Ascending aorta (tissue), 2 donors: ENCODE measurements at regions not wholly inside any gene's neighbourhood (a gene's known extent, or its start where the extent isn't known, plus 50 kb on each side); places are given as distances from the start of the nearest gene placed in this dataset.

Experiments
- DNase-seq, 2 donors: peaks; one replicate each; pipeline ENCODE4 v3.0.0-alpha.2; 2019; ENCODE audit warnings: low spot score in 2 of 2
- H3K27ac ChIP-seq, 2 donors: fragments of 200-600 bp; sonication (generic); one replicate each; pipeline ENCODE4 v1.5.1; 2016 to 2017; ENCODE audit warnings: mild to moderate bottlenecking in 1 of 2
- H3K27me3 ChIP-seq: fragments of 200-600 bp; sonication (generic); one replicate; pipeline ENCODE4 v1.5.1; 2017
- H3K36me3 ChIP-seq, 2 donors: fragments of 200-600 bp; sonication (generic); one replicate each; pipeline ENCODE4 v1.5.1; 2016
- H3K4me1 ChIP-seq, 2 donors: fragments of 200-600 bp; sonication (generic); one replicate each; pipeline ENCODE4 v1.5.1; 2016 to 2017; ENCODE audit warnings: mild to moderate bottlenecking in 1 of 2
- H3K4me3 ChIP-seq, 2 donors: fragments of 200-600 bp; sonication (generic); one replicate each; pipeline ENCODE4 v1.5.1; 2016 to 2017; ENCODE audit warnings: mild to moderate bottlenecking in 1 of 2
- H3K9me3 ChIP-seq, 2 donors: fragments of 200-600 bp; sonication (generic); one replicate each; pipeline ENCODE4 v1.5.1; 2016
- CTCF ChIP-seq, 3 experiments: fragments of 200-600 bp in 2 of 3; fragments of 450-650 bp in 1 of 3; sonication (generic) in 2 of 3; IDR thresholded peaks; one replicate each; pipeline ENCODE4 v1.5.1; 2016 to 2019; ENCODE audit warnings: antibody characterized with exemption in 3 of 3, mild to moderate bottlenecking in 1 of 3, moderate library complexity in 1 of 3
- intact Hi-C: fragments of 100-400 bp; cut with DNase I; formaldehyde crosslinking; loops from one replicate; pipeline ENCODE4 v1.15.1; 2023

- H3K4me3 ChIP-seq: no peak overlapping the region
- H3K27me3 ChIP-seq: no peaks in the 10 kb centered on the region
- H3K4me1 ChIP-seq: no peaks in the 10 kb centered on the region
- H3K36me3 ChIP-seq: no peaks in the 10 kb centered on the region
- H3K9me3 ChIP-seq: no peaks in the 10 kb centered on the region
- intact Hi-C loops: no loop called here
- H3K27ac ChIP-seq: no peak overlapping the region
- no peak for TF ChIP-seq CTCF (IDR thresholded peaks at IDR 0.05)
- DNase-seq: no peak
Observed at GRCh38 chr1:25045480-25046193, 115.6 kb upstream of the RUNX3 start.

DNA sequence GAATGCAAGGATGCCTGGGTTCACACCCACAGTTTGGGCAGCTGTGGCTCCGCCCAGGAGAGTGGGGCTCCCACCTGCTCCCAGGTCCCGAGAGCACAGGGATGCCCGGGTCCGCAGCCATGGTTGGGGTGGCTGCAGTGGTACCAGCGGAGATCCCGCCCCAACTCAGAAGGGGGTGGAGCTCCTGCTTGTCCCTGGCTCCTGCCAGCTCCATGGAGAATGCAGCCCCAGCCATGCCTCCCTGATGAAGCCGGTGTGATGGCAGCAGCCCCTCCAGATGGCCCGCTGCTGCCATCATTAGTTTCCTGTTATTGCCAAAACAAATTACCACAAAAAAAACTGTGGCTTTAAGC lies 113.1 kb upstream of the RUNX3 start:
- no peaks in the 10 kb centered on the region for H3K9me3 ChIP-seq
- intact Hi-C loops: no loop called here
- H3K27me3 ChIP-seq: no peaks in the 10 kb centered on the region
- no peak overlapping the region for H3K27ac ChIP-seq
- no peak overlapping the region for H3K4me3 ChIP-seq
- no peaks in the 10 kb centered on the region for H3K4me1 ChIP-seq
- DNase-seq: no peak
- no peak for TF ChIP-seq CTCF (IDR thresholded peaks at IDR 0.05)
- no peaks in the 10 kb centered on the region for H3K36me3 ChIP-seq

GRCh38 chr1:25042331-25043227 lies 112.5 kb upstream of the RUNX3 start:
- no peaks in the 10 kb centered on the region for H3K9me3 ChIP-seq
- H3K4me3 ChIP-seq: no peak overlapping the region
- H3K36me3 ChIP-seq: no peaks in the 10 kb centered on the region
- no peaks in the 10 kb centered on the region for H3K4me1 ChIP-seq
- intact Hi-C loops: no loop called here
- H3K27ac ChIP-seq: no peak overlapping the region
- no peaks in the 10 kb centered on the region for H3K27me3 ChIP-seq
- no peak for TF ChIP-seq CTCF (IDR thresholded peaks at IDR 0.05)
- no peak for DNase-seq

DNA sequence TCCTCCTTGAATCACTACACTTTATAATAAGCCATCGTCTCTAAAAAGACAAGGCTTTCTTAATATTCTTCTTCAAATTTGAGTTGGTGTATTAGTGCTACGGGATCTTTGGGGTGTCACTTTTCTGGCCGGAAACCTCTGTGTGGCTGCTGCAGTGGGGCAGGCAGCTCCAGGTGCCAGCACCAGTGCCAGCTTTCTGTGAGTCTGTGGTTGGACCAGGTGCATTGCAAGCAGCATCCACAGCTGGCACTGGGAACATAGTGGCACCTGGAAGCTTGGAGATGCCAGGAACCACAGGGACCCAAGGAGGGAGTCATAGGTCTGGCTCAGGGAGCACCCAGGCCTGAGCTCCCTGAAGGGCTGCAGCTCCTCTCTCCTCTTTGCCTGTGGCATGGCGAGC lies 111.8 kb upstream of the RUNX3 start:
- no peak overlapping the region for H3K4me3 ChIP-seq
- no peak overlapping the region for H3K27ac ChIP-seq
- no peaks in the 10 kb centered on the region for H3K9me3 ChIP-seq
- no peak for DNase-seq
- H3K4me1 ChIP-seq: no peaks in the 10 kb centered on the region
- no peaks in the 10 kb centered on the region for H3K36me3 ChIP-seq
- no peak for TF ChIP-seq CTCF (IDR thresholded peaks at IDR 0.05)
- H3K27me3 ChIP-seq: no peaks in the 10 kb centered on the region
- intact Hi-C loops: no loop called here

DNA sequence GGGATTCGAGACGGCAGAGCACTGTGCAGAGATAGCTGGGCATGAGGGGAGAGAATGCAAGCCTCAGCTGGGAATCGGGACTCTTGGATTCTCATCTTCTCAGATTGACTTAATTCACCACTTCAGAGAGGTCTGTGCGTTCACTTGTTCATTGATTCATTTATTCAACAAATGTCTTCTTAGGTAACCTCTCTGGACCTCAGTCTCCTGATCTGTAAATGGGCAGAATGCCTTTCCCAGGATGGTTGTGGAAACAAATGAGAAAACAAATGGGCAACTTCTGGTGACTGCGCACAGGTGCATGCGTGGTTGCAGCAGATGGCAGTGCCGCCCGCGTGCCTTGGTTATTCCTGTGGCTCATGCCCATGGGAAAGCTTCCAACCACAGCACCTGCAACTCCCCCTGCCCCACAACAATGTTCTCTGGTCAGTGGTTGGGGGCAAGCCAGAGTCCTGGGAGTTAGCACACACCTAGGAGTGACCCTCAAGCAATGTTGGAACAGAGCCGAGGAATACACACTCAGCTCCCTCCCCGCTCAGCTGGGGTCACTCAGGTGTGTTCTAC lies 110.1 kb upstream of the RUNX3 start:
- Histone ChIP-seq H3K4me1 (no peaks in the 10 kb centered on the region), H3K27me3 (no peaks in the 10 kb centered on the region), H3K36me3 (no peaks in the 10 kb centered on the region), H3K9me3 (no peaks in the 10 kb centered on the region), H3K4me3 (no peak overlapping the region), H3K27ac (no peak overlapping the region)
- no peak for DNase-seq
- intact Hi-C loops: no loop called here
- TF ChIP-seq CTCF (IDR thresholded peaks at IDR 0.05): no peak
